ENCODE measurements at regions not wholly inside any gene's neighbourhood (a gene's known extent, or its start where the extent isn't known, plus 50 kb on each side); places are given as distances from the start of the nearest gene placed in this dataset.

DNA sequence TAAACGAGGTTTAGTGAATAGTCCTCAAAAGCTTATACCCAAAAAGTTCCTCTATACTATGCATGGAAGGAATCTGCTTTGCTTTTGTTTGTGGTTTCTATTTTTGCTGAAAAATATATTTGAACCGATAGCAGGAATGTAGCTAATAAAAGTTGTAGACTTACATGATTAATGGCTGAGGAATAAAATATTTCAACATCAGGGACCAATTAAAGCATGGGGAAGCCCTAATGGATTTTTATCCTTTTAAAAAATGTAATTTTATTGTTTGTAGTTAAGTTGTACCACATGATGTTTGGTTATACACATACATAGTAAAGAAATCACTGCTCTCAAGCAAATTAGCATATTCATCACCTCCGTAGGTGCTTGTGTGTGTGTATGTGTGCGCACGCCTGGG lies 295.3 kb upstream of the CNTN5 start:
- TF ChIP-seq, protein P1, sequence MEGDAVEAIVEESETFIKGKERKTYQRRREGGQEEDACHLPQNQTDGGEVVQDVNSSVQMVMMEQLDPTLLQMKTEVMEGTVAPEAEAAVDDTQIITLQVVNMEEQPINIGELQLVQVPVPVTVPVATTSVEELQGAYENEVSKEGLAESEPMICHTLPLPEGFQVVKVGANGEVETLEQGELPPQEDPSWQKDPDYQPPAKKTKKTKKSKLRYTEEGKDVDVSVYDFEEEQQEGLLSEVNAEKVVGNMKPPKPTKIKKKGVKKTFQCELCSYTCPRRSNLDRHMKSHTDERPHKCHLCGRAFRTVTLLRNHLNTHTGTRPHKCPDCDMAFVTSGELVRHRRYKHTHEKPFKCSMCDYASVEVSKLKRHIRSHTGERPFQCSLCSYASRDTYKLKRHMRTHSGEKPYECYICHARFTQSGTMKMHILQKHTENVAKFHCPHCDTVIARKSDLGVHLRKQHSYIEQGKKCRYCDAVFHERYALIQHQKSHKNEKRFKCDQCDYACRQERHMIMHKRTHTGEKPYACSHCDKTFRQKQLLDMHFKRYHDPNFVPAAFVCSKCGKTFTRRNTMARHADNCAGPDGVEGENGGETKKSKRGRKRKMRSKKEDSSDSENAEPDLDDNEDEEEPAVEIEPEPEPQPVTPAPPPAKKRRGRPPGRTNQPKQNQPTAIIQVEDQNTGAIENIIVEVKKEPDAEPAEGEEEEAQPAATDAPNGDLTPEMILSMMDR (IDR thresholded peaks at IDR 0.05): no peak
- no peak for TF ChIP-seq SMC3 (IDR thresholded peaks at IDR 0.05; ENCODE audit: low read depth, low read length)

All from SK-N-SH (cell line).